NAMALWA (cell line): ENCODE measurements at regions not wholly inside any gene's neighbourhood (a gene's known extent, or its start where the extent isn't known, plus 50 kb on each side); places are given as distances from the start of the nearest gene placed in this dataset.
"Not testable (repeated sequence)": the region's sequence is repeated elsewhere in the genome, so short reads cannot be mapped to it uniquely, and the experiment has no call there.

Experiments
- DNase-seq: peaks from one replicate; pipeline ENCODE4 v3.0.0-alpha.2; 2015; ENCODE audit warnings: low spot score

DNA sequence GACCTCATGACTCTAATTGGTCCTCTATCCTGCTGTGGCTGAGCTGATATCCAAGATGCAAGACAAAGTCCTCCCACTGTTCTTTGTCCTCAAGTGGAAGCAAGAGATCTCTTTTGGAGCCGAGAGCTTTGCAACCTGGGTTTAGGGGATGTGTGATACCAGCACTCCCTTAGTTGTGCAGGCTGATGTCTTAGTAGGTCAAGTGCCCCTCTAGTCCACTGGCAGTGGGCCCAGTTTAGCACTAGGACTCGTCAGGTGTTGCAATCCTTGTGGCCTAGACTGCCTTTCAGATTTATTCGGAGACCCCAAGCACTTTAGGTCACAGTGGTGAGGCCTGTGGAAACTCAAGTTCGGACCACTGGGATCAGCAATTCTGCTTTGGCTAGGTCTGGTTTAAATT is 64.0 kb downstream of the GPRASP3 start:
- DNase-seq = no peak

DNA sequence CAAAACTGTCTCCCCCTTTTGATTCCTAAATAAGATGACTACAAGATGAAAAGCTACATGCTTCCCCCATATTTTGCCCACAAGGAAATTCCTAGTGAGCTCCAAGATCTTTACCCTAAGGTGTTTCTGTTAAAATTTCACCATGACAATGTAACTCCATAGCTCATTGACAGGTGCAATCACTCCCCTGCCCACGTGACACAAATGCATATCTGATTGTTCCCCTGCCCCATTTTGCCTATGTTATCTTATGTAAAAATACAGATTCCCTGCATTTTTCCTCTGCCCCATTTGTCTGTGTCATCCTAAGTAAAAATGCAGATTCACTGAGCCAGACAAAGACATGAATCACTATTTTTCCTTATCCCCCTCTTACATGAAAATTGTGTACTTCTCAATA is 66.7 kb downstream of the GPRASP3 start:
- no peak for DNase-seq

DNA sequence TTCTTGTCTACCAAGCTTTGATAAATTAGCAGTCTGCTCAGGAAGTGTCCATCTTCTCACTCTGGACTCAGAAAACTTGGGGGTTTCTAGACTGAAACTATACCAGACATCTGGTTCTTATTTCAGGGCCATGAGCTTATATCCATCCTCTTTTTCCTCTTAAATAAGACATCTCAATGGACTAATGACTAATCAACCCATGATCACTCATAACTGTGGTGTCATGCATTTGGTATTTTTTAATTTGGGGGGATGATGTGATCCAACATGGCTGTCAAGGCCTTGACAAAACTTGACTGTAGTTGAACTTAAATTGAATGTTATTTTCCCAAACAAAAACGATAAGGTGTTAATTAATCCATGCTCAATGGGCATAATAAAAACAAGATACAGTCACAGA is 87.8 kb downstream of the GPRASP3 start:
- no peak for DNase-seq

DNA sequence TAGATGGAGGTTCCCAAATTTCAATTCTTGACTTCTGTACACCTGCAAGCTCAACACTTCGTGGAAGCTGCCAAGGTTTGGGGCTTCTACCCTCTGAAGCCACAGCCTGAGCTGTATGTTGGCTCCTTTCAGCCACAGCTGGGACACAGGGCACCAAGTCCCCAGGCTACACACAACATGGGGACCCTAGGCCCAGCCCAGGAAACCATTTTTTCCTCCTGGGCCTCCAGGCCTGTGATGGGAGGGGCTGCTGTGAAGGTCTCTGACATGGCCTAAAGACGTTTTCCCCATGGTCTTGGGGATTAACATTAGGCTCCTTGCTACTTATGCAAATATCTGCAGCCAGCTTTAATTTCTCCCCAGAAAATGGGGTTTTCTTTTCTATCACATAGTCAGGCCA is 97.7 kb downstream of the GPRASP3 start:
- DNase-seq = not testable (repeated sequence)

DNA sequence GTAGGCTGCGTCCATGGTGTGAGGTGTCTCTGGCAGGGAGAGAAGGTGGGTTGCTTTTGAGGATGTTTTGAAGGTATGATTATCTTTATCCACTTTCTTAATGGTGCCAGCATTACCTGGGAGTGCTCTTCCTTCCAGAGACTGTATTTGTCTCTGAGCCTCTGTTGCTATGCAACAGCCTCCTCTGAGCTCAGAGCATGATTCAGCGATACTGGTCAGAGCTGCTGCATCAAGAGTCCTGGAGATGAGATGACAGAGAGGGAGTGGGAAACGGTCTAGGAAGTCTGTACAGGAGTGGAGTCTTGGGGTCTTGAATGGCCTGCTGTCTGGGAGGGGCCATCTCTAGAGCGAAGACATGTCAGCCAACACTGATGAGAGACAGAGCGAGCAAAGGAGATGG is 104.4 kb upstream of the RAB40AL start:
- no peak for DNase-seq

DNA sequence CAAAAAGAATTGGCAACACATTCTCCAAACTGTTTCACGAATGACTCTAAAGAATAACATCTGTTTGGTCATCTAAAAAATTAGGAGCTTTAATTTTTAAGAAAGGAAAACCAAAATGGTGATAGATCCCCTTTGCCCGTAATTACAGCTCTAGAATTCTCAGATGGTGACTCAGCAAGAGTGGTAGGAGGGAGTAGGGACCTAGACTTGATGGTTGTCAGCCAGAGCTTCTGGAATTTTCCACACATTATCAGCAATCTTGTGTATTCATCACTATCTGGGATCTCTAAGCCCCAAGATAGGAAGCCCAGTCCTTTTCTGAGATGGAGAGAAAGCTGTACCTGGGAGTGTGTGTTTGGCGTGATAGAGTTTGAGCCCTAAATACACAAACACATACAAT is 103.9 kb upstream of the RAB40AL start:
- DNase-seq = no peak

DNA sequence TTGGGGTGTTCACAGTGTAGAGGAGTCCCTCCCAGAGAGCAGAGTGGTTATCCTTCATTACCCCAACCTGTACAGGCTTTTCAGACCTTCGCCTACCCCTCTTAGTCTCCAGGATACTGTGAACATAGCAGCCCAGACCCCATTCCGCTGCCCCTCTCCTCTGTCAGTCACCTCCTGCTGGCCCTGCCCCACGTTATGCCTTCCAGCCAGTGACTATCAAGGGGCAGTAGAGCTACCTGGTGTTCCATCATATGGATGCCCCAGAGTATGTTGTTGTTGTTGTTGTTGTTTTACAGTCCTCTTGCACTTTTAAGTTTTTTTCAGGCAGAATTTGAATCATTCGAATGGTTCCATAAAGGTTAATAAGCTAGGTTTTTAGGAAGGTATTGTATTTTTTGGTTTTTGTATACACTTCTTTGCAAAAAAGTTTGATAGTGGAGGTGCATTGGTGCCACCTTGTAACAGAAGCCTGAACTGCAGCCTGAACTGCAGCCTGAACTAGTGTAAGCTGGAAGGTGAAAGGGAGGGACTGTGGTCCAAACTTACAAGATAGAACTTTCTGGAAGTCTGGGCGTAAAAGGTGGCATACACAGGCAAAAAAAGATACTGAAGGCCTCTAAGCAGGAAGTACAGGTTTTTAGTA is 101.4 kb upstream of the RAB40AL start:
- peak; percentile 37 for DNase-seq

DNA sequence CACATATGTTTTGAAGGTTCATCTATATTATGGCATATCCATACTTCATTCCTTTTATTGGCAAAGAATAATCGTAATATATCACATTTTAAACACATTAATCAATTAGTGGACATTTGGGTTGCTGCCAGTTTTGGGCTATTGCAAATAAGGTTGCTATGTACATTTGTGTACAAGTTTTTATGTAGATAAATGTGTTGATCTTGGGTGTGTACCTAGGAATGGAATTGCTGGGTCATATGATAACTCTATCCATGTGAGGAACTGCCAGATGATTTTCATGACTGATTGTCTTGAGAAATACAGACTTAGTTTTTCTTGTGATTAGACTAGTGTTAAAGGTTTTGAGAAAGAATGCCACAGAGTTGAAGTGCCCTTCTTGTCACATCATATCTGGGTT is 99.2 kb upstream of the RAB40AL start:
- no peak for DNase-seq

DNA sequence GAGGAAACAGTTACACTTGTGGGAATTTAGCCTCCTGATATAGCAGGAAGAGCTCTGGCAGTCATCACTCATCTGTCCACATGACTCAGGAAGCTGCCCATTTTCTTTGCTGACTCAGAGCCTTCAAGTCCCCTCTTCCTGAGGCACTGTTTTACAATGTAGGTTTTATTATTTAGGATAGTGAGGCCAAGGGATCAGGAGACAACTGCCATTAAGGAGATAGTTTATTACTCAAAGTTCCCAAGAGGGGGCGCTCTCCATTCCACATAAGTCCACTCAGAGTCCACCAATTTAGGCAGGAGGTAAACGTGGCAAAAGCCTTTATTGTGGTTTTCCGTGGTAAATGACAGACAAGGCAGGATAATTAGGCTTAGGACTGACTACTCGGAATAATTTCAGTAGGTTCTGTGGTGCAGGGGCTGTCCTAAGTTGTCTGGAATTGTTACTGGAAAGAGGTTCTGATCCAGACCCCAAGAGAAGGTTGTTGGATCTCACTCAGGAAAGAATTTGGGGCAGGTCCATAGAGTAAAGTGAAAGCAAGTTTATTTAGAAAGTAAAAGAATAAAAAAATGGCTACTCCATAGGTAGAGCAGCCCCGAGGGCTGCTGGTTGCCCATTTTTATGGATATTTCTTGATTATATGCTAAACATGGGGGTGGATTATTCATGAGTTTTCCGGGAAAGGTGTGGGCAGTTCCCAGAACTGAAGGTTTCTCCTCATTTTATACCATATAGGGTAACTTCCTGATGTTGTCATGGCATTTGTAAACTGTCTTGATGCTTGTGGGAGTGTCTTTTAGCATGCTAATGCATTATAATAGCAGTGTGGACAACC is 96.0 kb upstream of the RAB40AL start:
- DNase-seq = peak; percentile 3

DNA sequence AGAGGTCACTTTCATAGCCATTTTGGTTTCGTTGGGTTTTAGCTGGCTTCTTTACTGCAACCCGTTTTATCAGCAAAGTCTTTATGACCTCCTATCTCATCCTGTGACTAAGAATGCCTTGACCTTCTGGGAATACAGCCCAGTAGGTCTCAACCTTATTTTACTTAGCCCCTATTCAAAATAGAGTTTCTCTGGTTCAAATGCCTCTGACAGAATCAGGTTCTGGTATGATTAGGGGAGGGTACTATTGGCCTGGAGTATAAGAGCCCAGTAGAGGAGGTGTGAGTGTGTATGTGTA is 95.4 kb upstream of the RAB40AL start:
- DNase-seq = no peak

DNA sequence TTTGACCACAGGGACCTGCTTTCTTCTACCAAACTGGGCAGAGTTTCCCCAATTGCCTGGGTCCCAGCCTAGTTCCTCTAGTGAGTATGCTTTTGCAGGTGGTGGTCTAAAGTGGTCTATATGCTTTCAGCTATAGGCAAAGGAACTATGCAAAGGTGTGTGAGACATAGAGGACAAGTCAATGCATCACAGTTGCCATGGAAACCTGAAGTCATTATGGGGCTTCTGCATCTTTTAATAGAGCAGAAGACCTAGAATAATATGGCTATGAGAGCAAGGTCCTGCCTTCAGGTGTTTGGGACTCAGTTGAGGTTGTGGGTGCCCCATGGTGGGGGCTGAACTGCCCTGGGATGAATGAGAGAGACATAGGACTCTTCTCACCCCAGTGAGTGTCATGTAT is 92.1 kb upstream of the RAB40AL start:
- DNase-seq = no peak

DNA sequence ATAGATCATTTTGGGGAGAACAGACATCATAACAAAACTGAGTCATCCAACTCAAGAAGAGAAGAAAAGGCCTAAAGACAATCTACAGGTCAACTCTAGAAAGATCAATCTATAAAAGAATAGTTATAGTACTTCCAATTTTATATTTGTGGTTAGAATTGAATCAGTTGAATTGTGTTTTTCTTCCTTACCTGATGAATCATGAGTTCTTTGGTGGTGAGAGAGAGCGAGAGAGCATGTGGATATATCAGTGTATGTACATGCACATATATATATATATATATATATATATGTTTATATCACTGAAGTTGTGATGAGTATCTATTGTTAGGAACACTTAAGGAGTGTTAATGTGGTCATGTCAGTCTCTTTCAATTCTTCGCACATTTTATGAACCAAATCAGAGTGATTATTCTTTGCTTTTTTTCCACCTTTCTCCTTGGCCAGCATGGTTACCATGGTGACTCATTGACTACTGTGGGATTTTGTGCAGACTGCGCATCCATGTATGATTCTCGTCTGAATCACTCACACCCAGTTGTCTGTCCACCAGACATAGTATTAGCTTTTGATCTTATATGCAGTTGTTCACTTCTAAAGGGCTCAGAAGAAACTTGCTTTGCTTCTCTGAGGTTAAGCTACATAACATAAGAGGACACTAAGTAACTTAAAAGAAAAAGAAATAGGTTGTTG is 90.4 kb upstream of the RAB40AL start:
- no peak for DNase-seq

DNA sequence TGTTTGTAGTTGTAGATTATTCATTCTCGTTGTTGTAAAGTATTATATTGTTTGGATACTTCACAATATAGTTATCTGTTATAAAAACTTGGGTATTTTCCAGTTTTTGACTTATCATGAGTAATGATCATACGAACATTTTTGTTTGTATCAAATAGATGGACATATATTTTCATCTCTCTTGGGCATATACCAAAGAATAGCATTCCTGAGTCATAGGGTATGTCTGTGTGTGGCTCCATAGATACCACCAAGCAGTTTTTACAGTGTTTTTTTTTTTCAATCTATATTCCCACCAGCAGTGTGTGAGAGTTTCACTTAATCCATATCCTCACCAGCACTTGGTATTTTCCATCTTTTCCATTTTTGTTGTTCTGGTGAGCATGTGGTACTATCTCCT is 89.7 kb upstream of the RAB40AL start:
- no peak for DNase-seq

DNA sequence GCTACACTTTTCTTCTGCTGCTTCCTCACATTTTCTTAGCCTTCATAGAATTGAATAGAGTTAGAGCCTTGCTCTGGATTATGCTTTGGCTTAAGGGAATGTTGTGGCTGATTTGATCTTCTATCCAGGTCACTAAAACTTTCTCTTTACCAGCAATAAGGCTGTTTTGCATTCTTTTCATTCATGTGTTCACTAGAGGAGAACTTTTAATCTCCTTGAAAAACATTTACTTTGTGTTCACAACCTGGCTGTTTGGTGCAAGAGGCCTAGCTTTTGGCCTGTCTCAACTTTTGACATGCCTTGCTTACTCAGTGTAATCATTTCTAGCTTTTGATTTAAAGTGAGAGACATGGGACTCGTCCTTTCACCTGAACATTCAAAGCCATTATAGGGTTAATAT is 87.7 kb upstream of the RAB40AL start:
- DNase-seq = no peak

DNA sequence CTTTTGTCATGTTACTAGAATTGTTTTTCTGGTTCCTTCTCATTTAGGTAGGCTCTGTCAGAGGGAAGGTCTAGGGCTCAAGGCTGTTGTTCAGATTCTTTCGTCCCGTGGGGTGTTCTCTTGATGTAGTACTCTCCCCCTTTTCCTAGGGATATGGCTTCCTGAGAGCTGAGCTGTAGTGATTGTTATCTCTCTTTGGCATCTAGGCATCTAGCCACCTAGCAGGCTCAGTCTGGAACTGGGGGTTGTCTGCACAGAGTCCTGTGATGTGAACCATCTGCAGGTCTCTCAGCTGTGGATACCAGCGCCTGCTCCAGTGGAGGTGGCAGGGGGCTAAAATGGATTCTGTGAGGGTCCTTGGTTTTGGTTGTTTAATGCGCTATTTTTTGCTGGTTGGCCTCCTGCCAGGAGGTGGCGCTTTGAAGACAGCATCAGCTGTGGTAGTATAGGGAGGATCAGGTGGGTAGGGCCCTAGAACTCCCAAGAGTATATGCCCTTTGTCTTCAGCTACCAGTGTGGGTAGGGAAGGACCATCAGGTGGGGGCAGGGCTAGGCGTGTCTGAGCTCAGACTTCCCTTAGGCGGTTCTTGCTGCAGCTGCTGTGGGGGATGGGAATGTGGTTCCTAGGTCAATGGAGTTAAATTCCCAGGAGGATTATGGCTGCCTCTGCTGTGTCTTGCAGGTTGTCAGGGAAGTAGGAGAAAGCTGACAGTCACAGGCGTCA is 78.1 kb upstream of the RAB40AL start:
- not testable (repeated sequence) for DNase-seq

DNA sequence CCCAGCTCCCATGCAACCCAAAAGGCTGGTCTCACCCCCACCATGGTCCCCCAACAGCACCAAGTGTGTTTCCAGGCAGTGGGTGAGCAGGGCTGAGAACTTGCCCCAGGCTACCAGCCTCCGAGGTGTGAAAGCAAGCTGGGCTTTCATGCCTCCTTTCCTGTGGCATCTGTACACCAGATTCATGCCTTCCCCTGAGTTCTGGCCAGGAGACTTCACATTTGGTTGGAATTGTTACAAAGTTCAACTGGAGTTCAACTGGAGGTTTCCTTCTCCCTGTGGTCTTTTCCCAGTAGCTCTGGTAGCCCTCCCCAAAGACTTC is 77.6 kb upstream of the RAB40AL start:
- no peak for DNase-seq

DNA sequence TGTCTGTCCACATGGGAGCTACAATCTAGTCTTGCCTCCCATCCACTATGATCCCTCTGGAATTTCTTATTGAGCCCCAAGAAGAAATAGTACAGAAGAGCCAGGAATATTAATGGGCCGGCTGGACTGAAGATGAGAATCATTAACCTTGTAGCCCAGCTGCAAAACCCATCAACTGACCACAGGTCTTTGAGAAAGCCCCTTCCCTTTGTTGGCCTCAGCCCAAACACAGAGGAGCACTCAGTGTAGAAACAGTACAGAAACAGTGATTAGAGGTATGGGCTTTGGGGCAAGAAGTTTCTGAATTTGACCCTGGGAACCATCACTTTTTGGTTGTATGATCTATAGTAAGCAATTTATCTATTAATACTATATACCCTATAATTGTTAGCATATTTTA is 76.8 kb upstream of the RAB40AL start:
- no peak for DNase-seq

DNA sequence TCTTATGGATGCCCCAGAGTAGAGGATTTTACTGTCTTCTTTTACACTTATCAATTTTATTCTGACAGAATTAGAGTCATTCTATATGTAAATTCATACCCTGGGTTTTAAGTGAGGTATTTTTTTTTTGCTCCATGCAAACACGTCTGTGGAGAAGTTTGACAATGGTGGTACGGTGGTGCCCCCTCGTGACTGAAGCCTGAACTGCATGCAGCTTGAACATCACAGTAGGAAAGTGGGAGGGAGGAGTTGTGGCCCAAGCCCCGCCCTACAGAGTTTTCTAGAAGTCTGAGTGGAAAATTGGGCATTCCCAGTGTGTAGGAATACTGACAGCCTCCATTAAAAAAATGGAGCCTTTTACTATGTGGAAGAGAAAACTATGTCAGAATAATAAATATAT is 73.3 kb upstream of the RAB40AL start:
- DNase-seq = peak; percentile 79

DNA sequence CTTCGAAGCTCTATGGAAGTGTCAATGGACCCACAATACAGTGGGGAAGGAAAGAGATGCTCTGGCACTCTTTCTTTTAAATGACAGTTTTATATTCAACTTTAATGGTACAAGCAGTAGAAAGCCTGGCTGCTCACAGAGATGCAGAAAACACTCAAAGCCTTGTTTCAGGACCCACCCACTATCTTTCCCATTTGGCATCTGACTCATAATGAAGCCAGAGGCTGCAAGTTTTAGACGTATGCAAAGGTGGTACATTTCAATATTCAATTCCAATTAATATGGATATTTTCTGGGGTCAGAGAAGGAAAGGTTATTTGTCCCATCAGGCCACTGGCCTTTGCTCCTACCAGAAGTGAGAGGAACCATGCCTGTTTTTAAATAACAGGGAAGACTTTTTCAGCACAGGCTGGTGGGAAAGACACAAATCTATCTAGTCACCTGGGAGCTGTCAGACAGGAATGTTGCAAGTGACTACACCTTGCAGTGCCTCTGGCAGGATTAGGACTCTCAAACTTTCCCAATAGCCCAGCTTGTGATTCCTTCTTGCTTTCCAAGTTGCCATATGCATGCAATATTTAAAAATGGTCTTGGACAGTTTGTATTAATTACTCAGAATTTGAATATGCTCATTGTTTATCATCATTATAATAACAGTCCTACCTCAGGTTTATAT is 70.0 kb upstream of the RAB40AL start:
- no peak for DNase-seq

DNA sequence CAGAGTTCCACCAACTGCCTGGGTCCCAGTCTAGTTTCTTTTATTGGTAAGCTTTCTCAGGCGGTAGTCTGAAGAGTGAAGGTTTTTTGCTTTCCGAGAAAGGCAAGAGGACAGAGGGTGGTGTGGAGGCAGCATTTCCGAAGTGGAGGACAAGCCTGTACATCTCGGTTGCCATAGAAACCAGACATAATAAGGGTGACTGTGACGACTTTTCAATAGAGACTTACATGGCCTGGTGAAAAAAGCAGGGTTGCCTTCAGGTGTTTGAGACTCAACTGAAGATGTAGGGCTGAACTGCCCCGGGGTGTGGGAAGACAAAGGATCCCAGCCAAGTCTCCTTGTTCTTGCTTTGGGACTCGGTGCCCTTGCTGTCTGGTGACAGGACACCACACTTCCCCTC is 53.6 kb upstream of the RAB40AL start:
- no peak for DNase-seq
